ENCODE measurements at regions not wholly inside any gene's neighbourhood (a gene's known extent, or its start where the extent isn't known, plus 50 kb on each side); places are given as distances from the start of the nearest gene placed in this dataset.

DNA sequence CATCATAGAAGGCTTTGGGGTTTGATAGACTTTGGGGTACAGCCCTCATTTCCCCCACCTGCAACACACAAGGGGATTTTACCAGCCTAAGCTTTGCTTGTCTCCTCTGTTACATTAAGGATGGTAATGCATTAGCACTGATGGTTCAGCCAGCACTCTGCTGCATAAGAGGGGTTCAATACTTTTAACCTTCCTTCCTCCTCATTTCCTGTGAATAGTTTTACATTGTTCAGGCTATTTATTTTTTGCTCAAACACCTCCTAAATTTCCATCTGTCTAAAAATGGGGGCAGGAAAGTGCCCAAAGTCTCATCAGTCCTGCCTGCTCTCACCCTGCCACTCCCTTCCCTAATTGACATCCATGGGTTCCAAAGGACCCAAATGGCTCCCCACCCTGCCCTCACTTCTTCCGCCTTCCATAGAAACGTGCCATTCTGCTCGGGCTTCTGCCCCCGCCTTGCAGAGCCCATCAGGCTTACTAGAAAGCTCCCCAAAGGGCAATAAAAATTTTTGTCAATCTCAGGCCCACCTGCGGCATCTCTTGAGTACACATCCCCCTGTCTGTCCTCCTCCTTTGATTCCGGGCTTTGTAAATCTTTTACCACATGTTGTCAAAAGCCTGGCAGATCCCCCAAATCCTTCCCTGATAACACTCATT is 239.5 kb upstream of the SLC24A2 start:
- TF ChIP-seq CTCF (IDR thresholded peaks at IDR 0.05 in 4 of 5, conservative IDR thresholded peaks at IDR 0.05 in 1 of 5), result no peak
- TF ChIP-seq POLR2A (IDR thresholded peaks at IDR 0.05), result no peak
